Tibial artery (tissue), 4 donors: ENCODE measurements at regions not wholly inside any gene's neighbourhood (a gene's known extent, or its start where the extent isn't known, plus 50 kb on each side); places are given as distances from the start of the nearest gene placed in this dataset.

ENCODE experiments used
- DNase-seq, 2 donors: peaks; one replicate each; pipeline ENCODE4 v3.0.0-alpha.2; 2019
- H3K27ac ChIP-seq, 2 donors: fragments of 200-600 bp; sonication (generic) in 1 of 2; 1 replicate in 1 of 2; 2 replicates in 1 of 2; pipeline ENCODE4 v1.5.1; 2018 to 2019; ENCODE audit warnings: mild to moderate bottlenecking in 1 of 2
- H3K27me3 ChIP-seq, 2 donors: fragments of 200-600 bp; sonication (generic) in 1 of 2; one replicate each; pipeline versions ENCODE4 v1.5.1 to v1.6.0; 2016 to 2019
- H3K36me3 ChIP-seq, 3 donors: fragments of 200-600 bp; sonication (generic) in 2 of 3; one replicate each; pipeline ENCODE4 v1.5.1; 2016 to 2019; ENCODE audit warnings: mild to moderate bottlenecking in 2 of 3
- H3K4me1 ChIP-seq, 4 donors: fragments of 200-600 bp; sonication (generic) in 2 of 4; 1 replicate in 3 of 4; 2 replicates in 1 of 4; pipeline ENCODE4 v1.5.1; 2016 to 2019
- H3K4me3 ChIP-seq, 2 donors: fragments of 200-600 bp; sonication (generic) in 1 of 2; 1 replicate in 1 of 2; 2 replicates in 1 of 2; pipeline ENCODE4 v1.5.1; 2018 to 2019; ENCODE audit warnings: mild to moderate bottlenecking in 2 of 2
- H3K9me3 ChIP-seq, 3 donors: fragments of 200-600 bp; sonication (generic) in 1 of 3; one replicate each; pipeline ENCODE4 v1.5.1; 2016 to 2019
- intact Hi-C: fragments of 100-400 bp; cut with DNase I; formaldehyde crosslinking; loops from one replicate; pipeline ENCODE4 v1.15.0; 2023; ENCODE audit warnings: low total_unique reads
- TF ChIP-seq, protein P1 (sequence below), 2 experiments: fragments of 200-600 bp in 1 of 2; fragments of 450-650 bp in 1 of 2; IDR thresholded peaks; one replicate each; pipeline ENCODE4 v1.5.1; 2017 to 2019; ENCODE audit warnings: antibody characterized with exemption in 2 of 2, mild to moderate bottlenecking in 1 of 2, moderate library complexity in 1 of 2

DNA sequence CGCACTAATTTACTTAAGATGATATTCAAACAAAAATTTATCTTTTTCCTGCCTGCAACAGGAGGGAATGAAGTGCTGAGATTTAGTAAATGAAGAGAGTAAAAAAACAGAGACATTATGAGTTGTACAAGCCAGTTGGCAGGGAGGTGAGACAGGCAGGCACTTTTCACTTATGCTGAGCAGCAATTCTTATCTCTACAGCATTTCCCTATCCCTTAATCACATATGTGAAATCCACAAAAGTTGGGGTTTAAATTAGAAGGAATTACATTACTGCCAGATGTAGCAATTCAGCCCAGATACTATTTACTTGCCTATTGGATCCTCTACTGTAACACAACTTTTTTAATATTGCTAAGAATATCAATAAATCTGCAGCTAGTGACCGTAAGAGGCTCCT lies 314.2 kb upstream of the LRP1B start:
- Histone ChIP-seq H3K36me3 (no peaks in the 10 kb centered on the region), H3K27me3 (no peaks in the 10 kb centered on the region), H3K9me3 (no peaks in the 10 kb centered on the region), H3K4me3 (no peak overlapping the region), H3K27ac (no peak overlapping the region), H3K4me1 (no peaks in the 10 kb centered on the region)
- intact Hi-C loops: no loop called here
- DNase-seq: no peak
- TF ChIP-seq, protein P1, sequence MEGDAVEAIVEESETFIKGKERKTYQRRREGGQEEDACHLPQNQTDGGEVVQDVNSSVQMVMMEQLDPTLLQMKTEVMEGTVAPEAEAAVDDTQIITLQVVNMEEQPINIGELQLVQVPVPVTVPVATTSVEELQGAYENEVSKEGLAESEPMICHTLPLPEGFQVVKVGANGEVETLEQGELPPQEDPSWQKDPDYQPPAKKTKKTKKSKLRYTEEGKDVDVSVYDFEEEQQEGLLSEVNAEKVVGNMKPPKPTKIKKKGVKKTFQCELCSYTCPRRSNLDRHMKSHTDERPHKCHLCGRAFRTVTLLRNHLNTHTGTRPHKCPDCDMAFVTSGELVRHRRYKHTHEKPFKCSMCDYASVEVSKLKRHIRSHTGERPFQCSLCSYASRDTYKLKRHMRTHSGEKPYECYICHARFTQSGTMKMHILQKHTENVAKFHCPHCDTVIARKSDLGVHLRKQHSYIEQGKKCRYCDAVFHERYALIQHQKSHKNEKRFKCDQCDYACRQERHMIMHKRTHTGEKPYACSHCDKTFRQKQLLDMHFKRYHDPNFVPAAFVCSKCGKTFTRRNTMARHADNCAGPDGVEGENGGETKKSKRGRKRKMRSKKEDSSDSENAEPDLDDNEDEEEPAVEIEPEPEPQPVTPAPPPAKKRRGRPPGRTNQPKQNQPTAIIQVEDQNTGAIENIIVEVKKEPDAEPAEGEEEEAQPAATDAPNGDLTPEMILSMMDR (IDR thresholded peaks at IDR 0.05): no peak

GRCh38 chr2:142435847-142436246 lies 305.0 kb upstream of the LRP1B start:
- H3K4me3 ChIP-seq: no peak overlapping the region
- H3K36me3 ChIP-seq: no peaks in the 10 kb centered on the region
- peaks cover 0 to 16% (median 0%) of the 10 kb centered on the region in 4 donors for H3K4me1 ChIP-seq
- no peak overlapping the region for H3K27ac ChIP-seq
- no peak for DNase-seq
- H3K27me3 ChIP-seq: no peaks in the 10 kb centered on the region
- intact Hi-C loops: no loop called here
- TF ChIP-seq, protein P1 (IDR thresholded peaks at IDR 0.05): no peak
- H3K9me3 ChIP-seq: no peaks in the 10 kb centered on the region

- intact Hi-C loops: no loop called here
- H3K36me3 ChIP-seq: no peaks in the 10 kb centered on the region
- TF ChIP-seq, protein P1 (IDR thresholded peaks at IDR 0.05): no peak
- H3K27ac ChIP-seq: no peak overlapping the region
- no peaks in the 10 kb centered on the region for H3K9me3 ChIP-seq
- H3K27me3 ChIP-seq: no peaks in the 10 kb centered on the region
- H3K4me3 ChIP-seq: no peak overlapping the region
- no peaks in the 10 kb centered on the region for H3K4me1 ChIP-seq
- DNase-seq: no peak
Measured at GRCh38 chr2:142426064-142426463, 295.2 kb upstream of the LRP1B start.

DNA sequence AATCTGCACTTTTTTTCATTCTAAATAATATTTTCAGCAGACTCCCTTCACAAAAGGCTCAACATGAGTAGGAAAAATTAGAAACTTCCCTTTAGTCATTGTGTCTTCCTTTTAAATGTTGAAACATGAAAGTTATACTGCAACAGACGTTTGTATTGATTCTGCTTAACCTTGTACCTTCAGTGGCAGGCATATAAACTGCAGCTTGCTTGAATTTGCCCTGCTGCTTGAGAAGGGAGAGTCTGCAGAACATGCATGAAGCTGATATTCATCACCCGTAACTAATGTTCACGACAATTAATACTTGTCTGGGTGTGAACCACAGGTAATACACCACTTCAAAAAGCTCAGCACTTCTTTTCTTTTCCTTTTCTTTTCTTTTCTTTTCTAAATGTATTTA lies 294.7 kb upstream of the LRP1B start:
- Histone ChIP-seq H3K36me3 (no peaks in the 10 kb centered on the region), H3K27me3 (no peaks in the 10 kb centered on the region), H3K4me3 (no peak overlapping the region), H3K4me1 (no peaks in the 10 kb centered on the region), H3K9me3 (no peaks in the 10 kb centered on the region), H3K27ac (no peak overlapping the region)
- no peak for DNase-seq
- TF ChIP-seq, protein P1 (IDR thresholded peaks at IDR 0.05): no peak
- intact Hi-C loops: no loop called here

GRCh38 chr2:142423603-142424002 lies 292.8 kb upstream of the LRP1B start:
- H3K36me3 ChIP-seq: no peaks in the 10 kb centered on the region
- TF ChIP-seq, protein P1 (IDR thresholded peaks at IDR 0.05): no peak
- H3K4me1 ChIP-seq: no peaks in the 10 kb centered on the region
- H3K27me3 ChIP-seq: no peaks in the 10 kb centered on the region
- H3K27ac ChIP-seq: no peak overlapping the region
- intact Hi-C loops: no loop called here
- DNase-seq: no peak
- no peak overlapping the region for H3K4me3 ChIP-seq
- no peaks in the 10 kb centered on the region for H3K9me3 ChIP-seq

- no peaks in the 10 kb centered on the region for H3K27me3 ChIP-seq
- H3K36me3 ChIP-seq: no peaks in the 10 kb centered on the region
- no peak overlapping the region for H3K27ac ChIP-seq
- intact Hi-C loops: no loop called here
- H3K4me3 ChIP-seq: no peak overlapping the region
- no peaks in the 10 kb centered on the region for H3K4me1 ChIP-seq
- DNase-seq: no peak
- H3K9me3 ChIP-seq: no peaks in the 10 kb centered on the region
- TF ChIP-seq, protein P1 (IDR thresholded peaks at IDR 0.05): no peak
Measured at GRCh38 chr2:142422769-142423168, 292.0 kb upstream of the LRP1B start.
